ENCODE measurements at regions not wholly inside any gene's neighbourhood (a gene's known extent, or its start where the extent isn't known, plus 50 kb on each side); places are given as distances from the start of the nearest gene placed in this dataset.

- DNase-seq = no peak
These were observed 486.1 kb upstream of the ID2 start for GRCh38 chr2:8195784-8196183.

- DNase-seq = no peak
These were observed 485.5 kb upstream of the ID2 start for GRCh38 chr2:8196316-8196715.

- no peak for DNase-seq
These were observed 484.8 kb upstream of the ID2 start for GRCh38 chr2:8197101-8197500.

GRCh38 chr2:8197825-8198224, 484.0 kb upstream of the ID2 start:
- DNase-seq = no peak

GRCh38 chr2:8198766-8199382, 483.0 kb upstream of the ID2 start:
- no peak for DNase-seq

GRCh38 chr2:8202132-8202531, 479.7 kb upstream of the ID2 start:
- no peak for DNase-seq

GRCh38 chr2:8203364-8203763, 478.5 kb upstream of the ID2 start:
- no peak for DNase-seq

- no peak for DNase-seq
These were observed 477.1 kb upstream of the ID2 start for GRCh38 chr2:8204711-8205110.

- DNase-seq = no peak
These were observed 472.4 kb upstream of the ID2 start for GRCh38 chr2:8209494-8209893.

GRCh38 chr2:8211384-8211783, 470.5 kb upstream of the ID2 start:
- no peak for DNase-seq

GRCh38 chr2:8212239-8212638, 469.6 kb upstream of the ID2 start:
- no peak for DNase-seq

- no peak for DNase-seq
These were observed 467.7 kb upstream of the ID2 start for GRCh38 chr2:8214036-8214615.

GRCh38 chr2:8215159-8215863, 466.5 kb upstream of the ID2 start:
- DNase-seq = no peak

GRCh38 chr2:8215982-8216381, 465.9 kb upstream of the ID2 start:
- no peak for DNase-seq

- no peak for DNase-seq
These were observed 465.5 kb upstream of the ID2 start for GRCh38 chr2:8216397-8216796.

- no peak for DNase-seq
These were observed 464.3 kb upstream of the ID2 start for GRCh38 chr2:8217468-8218030.

- DNase-seq = no peak
These were observed 462.8 kb upstream of the ID2 start for GRCh38 chr2:8219096-8219495.

- DNase-seq = no peak
These were observed 462.1 kb upstream of the ID2 start for GRCh38 chr2:8219631-8220355.

- DNase-seq = no peak
These were observed 458.7 kb upstream of the ID2 start for GRCh38 chr2:8222979-8223694.

GRCh38 chr2:8223695-8224346, 458.0 kb upstream of the ID2 start:
- DNase-seq = no peak

- no peak for DNase-seq
These were observed 457.3 kb upstream of the ID2 start for GRCh38 chr2:8224347-8225190.
